B cell (primary cell): ENCODE measurements at regions not wholly inside any gene's neighbourhood (a gene's known extent, or its start where the extent isn't known, plus 50 kb on each side); places are given as distances from the start of the nearest gene placed in this dataset.

Experiments used
- CTCF ChIP-seq: fragments of 200-600 bp; IDR thresholded peaks from one replicate; pipeline ENCODE4 v1.8.0; 2022; ENCODE audit warnings: antibody characterized with exemption, mild to moderate bottlenecking
- EZH2 ChIP-seq: IDR thresholded peaks from 2 replicates; pipeline ENCODE4 v1.6.1; 2012; ENCODE audit warnings: borderline replicate concordance, low read depth, mild to moderate bottlenecking, moderate library complexity, low read length; ENCODE audit not compliant: insufficient read depth, poor library complexity, severe bottlenecking

GRCh38 chr11:69582756-69583467 is 58.0 kb upstream of the CCND1 start:
- TF ChIP-seq CTCF (no peak), EZH2 (no peak)
